ENCODE measurements at regions not wholly inside any gene's neighbourhood (a gene's known extent, or its start where the extent isn't known, plus 50 kb on each side); places are given as distances from the start of the nearest gene placed in this dataset.

DNA sequence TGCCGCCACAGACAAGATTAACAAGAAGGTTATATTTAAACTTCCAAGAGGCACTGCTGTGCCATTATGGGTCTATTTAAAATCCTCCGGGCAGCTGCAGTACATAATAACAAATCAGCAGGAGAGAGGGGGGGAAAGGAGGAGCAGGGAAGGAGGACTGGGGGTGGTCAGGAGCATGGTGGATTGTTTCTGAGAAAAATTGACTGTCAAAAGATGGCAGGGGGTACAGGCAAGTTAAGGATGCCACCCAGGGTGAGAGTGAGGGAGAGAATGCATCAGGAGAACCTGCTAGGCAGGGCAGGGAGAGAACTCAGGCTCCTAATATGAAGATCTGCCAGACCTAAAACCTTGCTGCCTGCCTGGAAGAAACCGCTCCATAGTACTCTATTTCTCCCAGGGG is 181.8 kb downstream of the GRIN2B start:
- no peak overlapping the region for H3K27ac ChIP-seq
- H3K4me1 ChIP-seq (ENCODE audit: control insufficient read depth in 1 of 2, insufficient read depth in 1 of 2, low read depth in 1 of 2, low read length in 1 of 2): no peaks in the 10 kb centered on the region
- H3K27me3 ChIP-seq: no peaks in the 10 kb centered on the region
- no peak overlapping the region for H3K4me3 ChIP-seq (ENCODE audit: low read depth in 1 of 2, low read length in 1 of 2)
- TF ChIP-seq, protein P1, sequence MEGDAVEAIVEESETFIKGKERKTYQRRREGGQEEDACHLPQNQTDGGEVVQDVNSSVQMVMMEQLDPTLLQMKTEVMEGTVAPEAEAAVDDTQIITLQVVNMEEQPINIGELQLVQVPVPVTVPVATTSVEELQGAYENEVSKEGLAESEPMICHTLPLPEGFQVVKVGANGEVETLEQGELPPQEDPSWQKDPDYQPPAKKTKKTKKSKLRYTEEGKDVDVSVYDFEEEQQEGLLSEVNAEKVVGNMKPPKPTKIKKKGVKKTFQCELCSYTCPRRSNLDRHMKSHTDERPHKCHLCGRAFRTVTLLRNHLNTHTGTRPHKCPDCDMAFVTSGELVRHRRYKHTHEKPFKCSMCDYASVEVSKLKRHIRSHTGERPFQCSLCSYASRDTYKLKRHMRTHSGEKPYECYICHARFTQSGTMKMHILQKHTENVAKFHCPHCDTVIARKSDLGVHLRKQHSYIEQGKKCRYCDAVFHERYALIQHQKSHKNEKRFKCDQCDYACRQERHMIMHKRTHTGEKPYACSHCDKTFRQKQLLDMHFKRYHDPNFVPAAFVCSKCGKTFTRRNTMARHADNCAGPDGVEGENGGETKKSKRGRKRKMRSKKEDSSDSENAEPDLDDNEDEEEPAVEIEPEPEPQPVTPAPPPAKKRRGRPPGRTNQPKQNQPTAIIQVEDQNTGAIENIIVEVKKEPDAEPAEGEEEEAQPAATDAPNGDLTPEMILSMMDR (IDR thresholded peaks at IDR 0.05): no peak
- H3K9me3 ChIP-seq: no peaks in the 10 kb centered on the region
- H3K36me3 ChIP-seq: no peaks in the 10 kb centered on the region

DNA sequence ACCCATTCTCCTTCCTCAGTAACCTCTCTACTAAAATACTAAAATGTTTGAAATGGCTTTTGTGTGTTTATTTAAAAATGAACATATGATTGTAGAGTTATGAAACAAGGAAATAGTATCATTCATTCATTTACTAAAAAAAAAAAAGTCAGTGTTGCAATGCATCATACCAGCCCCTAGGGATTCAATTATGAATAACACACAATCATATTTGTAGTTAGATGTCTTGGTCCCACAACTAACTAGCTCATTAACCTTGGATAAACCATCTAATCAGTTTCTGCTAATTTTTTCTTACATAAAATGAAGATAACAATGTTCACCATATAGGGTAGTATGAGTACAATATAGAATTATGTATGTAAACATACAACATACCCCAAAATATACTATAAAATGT is 183.2 kb downstream of the GRIN2B start:
- no peak overlapping the region for H3K27ac ChIP-seq
- H3K4me3 ChIP-seq (ENCODE audit: low read depth in 1 of 2, low read length in 1 of 2): no peak overlapping the region
- H3K4me1 ChIP-seq (ENCODE audit: control insufficient read depth in 1 of 2, insufficient read depth in 1 of 2, low read depth in 1 of 2, low read length in 1 of 2): no peaks in the 10 kb centered on the region
- TF ChIP-seq, protein P1 (IDR thresholded peaks at IDR 0.05): no peak
- no peaks in the 10 kb centered on the region for H3K9me3 ChIP-seq
- no peaks in the 10 kb centered on the region for H3K36me3 ChIP-seq
- H3K27me3 ChIP-seq: no peaks in the 10 kb centered on the region

DNA sequence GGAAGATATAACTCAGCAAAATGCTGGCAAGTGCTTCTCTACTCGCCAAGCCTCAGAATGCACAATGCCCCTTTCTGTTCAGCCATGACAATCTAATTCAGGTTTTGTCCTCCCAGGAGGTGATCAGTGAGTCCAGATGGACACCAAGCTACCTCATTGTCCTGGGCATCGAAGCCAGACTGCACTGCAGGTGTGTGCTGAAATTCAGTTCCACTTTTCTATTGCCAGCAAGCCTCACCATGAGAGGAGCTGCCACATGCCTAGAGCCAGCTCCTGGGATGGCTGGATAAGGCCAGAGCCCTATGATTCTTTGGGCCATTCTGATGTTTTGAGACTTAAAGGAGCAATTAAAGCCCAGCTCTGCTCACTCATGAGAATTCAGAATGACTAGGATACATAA is 186.7 kb downstream of the GRIN2B start:
- H3K4me3 ChIP-seq (ENCODE audit: low read depth in 1 of 2, low read length in 1 of 2): no peak overlapping the region
- H3K36me3 ChIP-seq: no peaks in the 10 kb centered on the region
- H3K4me1 ChIP-seq (ENCODE audit: control insufficient read depth in 1 of 2, insufficient read depth in 1 of 2, low read depth in 1 of 2, low read length in 1 of 2): no peaks in the 10 kb centered on the region
- no peak overlapping the region for H3K27ac ChIP-seq
- no peaks in the 10 kb centered on the region for H3K9me3 ChIP-seq
- TF ChIP-seq, protein P1 (IDR thresholded peaks at IDR 0.05): no peak
- H3K27me3 ChIP-seq: no peaks in the 10 kb centered on the region

DNA sequence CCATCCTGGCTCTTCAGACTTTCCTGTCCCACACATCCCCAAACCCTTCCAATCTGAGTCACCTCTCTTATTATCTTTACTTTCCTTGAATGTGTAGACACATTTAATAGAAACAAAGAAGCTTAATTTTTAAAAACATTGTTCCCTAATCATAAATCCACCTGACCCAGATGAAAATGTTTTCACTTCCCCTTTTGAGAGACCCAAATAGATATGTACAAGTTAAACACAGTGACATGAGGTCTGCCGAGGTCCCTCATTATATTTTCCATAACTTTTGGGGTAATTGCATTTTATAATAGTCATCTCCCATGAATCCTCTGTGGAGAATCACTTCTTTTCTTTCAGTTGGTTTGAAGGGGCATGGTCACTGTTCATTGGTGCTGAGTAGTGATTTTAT is 191.1 kb downstream of the GRIN2B start:
- Histone ChIP-seq H3K4me1 (ENCODE audit: control insufficient read depth in 1 of 2, insufficient read depth in 1 of 2, low read depth in 1 of 2, low read length in 1 of 2) (no peaks in the 10 kb centered on the region), H3K9me3 (no peaks in the 10 kb centered on the region), H3K27me3 (no peaks in the 10 kb centered on the region), H3K27ac (no peak overlapping the region), H3K4me3 (ENCODE audit: low read depth in 1 of 2, low read length in 1 of 2) (no peak overlapping the region), H3K36me3 (no peaks in the 10 kb centered on the region)
- TF ChIP-seq, protein P1 (IDR thresholded peaks at IDR 0.05): no peak

DNA sequence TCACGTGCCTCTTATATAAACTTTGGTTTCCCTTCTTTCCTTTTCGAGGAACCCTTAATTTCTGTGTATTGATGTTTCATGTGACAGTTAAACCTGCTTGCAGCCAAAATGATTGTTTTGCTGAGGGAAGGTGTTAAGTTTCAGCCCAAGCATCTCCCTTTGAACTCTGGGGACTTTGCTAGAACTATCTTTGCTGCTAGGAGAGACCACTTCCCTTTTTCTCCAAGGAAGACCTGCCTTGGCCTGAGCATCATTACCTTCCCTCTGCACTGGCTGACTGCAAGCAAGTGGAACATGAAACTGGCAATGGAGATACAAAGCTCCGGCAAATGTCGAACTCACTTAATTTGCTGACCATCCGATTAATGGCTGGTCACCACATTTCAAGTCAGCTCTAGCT is 192.8 kb downstream of the GRIN2B start:
- Histone ChIP-seq H3K27me3 (no peaks in the 10 kb centered on the region), H3K4me3 (ENCODE audit: low read depth in 1 of 2, low read length in 1 of 2) (no peak overlapping the region), H3K9me3 (no peaks in the 10 kb centered on the region), H3K4me1 (ENCODE audit: control insufficient read depth in 1 of 2, insufficient read depth in 1 of 2, low read depth in 1 of 2, low read length in 1 of 2) (no peaks in the 10 kb centered on the region), H3K27ac (no peak overlapping the region), H3K36me3 (no peaks in the 10 kb centered on the region)
- TF ChIP-seq, protein P1 (IDR thresholded peaks at IDR 0.05): no peak

DNA sequence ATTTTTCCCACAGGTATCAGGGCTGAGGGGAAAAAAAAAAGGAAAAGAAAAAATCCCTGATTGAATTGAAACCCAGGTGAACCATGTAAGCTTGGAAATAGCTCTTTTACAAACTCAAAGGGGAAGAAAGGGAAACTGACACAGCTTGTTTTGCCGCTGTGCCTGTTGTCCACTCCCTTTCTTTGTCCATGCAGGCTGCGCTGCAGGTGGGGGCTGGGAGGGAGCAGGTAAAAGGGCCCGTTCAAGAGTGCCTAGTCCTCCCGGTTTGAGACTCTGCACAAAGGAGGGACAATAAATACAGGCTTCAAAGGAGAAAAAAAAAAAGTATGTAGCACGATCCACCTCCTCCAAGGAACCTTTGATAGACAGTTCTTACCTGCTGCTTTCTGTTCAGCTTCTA is 194.8 kb downstream of the GRIN2B start:
- Histone ChIP-seq H3K4me1 (ENCODE audit: control insufficient read depth in 1 of 2, insufficient read depth in 1 of 2, low read depth in 1 of 2, low read length in 1 of 2) (no peaks in the 10 kb centered on the region), H3K4me3 (ENCODE audit: low read depth in 1 of 2, low read length in 1 of 2) (no peak overlapping the region), H3K36me3 (no peaks in the 10 kb centered on the region), H3K27me3 (no peaks in the 10 kb centered on the region), H3K27ac (no peak overlapping the region), H3K9me3 (no peaks in the 10 kb centered on the region)
- TF ChIP-seq, protein P1 (IDR thresholded peaks at IDR 0.05): no peak
